ENCODE measurements at regions not wholly inside any gene's neighbourhood (a gene's known extent, or its start where the extent isn't known, plus 50 kb on each side); places are given as distances from the start of the nearest gene placed in this dataset.
A peak's percentile ranks its signal among the peaks of the same experiment; 100 is the strongest.
"Not testable (repeated sequence)": the region's sequence is repeated elsewhere in the genome, so short reads cannot be mapped to it uniquely, and the experiment has no call there.

DNA sequence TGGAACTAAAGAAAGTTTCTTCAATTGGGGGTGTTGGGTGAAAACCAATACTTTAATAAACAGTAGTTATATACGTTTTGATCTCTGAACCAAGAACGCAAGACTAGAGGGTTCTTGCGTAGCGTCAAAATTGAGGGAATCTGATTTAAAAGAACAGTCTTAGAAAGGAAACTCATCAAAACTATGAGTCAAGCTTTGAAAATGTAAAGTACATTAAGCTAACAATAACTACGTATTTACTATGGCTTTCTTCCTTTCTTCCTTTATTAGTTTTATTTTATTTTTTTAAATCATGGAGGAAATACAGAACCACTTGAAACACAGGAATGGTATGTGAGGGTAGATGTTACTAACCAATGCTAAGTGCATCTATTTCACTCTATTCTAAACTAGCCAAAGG, 287.0 kb upstream of the RSPO3 start:
- ATAC-seq (replicated peaks in 6 of 8) = no peak
- no peak overlapping the region for H3K27ac ChIP-seq
- WGBS, 10 experiments = 66 to 100% (median 83%) methylated on average over 1 to 5 of the region's 5 CpGs
- H3K4me1 ChIP-seq (replicated peaks in 1 of 2) = no peaks in the 10 kb centered on the region
- no peak overlapping the region for H3K4me3 ChIP-seq
- in situ Hi-C loops (cut with MboI; ENCODE audit: low pct_unique_long_range_greater_than_20kb in 2 of 9, low sequenced_read_pairs in 9 of 9, unreplicated experiment in 9 of 9) = no loop called here

DNA sequence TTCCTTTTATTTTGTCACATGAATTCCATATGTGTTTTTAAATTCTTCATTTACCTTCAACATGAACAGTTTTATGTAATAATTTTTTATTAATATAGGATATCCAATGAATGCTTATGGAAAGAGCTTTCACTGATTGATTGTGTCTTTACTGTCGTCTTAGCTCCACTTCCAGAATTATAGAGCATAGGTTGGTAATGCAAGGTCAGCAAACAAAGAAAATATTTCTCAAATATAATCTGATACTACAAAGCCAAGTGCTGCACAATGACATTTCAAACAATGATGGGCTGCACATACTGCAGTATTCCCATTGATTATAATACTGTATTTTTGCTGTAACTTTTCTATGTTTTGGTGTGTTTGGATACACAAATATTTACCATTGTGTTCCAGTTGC, 275.7 kb upstream of the RSPO3 start:
- in situ Hi-C loops (cut with MboI; ENCODE audit: low pct_unique_long_range_greater_than_20kb in 2 of 9, low sequenced_read_pairs in 9 of 9, unreplicated experiment in 9 of 9) = no loop called here
- ATAC-seq (replicated peaks in 6 of 8) = no peak
- Histone ChIP-seq H3K4me3 (no peak overlapping the region), H3K4me1 (replicated peaks in 1 of 2) (peaks cover 0 to 2% of the 10 kb centered on the region in 2 donors), H3K27ac (no peak overlapping the region)
- whole genome bisulfite sequencing, 10 experiments = 0 to 100% (median 74%) methylated on average over 1 of the region's 1 CpG; no CpG with 5 or more reads in 2 of the 10 experiments

DNA sequence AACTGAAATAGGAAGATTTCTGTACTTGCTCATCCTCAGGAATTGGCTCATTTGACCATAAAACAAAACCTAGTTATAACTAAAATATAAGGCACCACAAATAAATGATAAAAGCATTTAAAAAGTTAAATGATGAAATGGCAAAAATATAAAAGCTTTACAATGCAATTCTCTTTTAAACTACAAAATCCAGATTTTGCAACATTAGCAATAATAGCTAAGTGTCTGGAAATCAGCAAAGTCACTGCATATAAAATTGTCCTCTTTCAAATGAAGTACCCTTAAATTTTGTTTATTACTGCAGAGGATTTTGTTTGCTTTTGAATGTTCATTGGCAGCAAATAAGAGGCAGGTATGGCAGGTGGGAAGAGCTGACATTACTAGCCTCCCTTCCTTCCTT, 270.4 kb upstream of the RSPO3 start:
- in situ Hi-C loops (cut with MboI; ENCODE audit: low pct_unique_long_range_greater_than_20kb in 2 of 9, low sequenced_read_pairs in 9 of 9, unreplicated experiment in 9 of 9) = no loop called here
- Histone ChIP-seq H3K4me1 (replicated peaks in 1 of 2) (no peaks in the 10 kb centered on the region), H3K4me3 (no peak overlapping the region), H3K27ac (no peak overlapping the region)
- no peak for ATAC-seq (replicated peaks in 6 of 8)

DNA sequence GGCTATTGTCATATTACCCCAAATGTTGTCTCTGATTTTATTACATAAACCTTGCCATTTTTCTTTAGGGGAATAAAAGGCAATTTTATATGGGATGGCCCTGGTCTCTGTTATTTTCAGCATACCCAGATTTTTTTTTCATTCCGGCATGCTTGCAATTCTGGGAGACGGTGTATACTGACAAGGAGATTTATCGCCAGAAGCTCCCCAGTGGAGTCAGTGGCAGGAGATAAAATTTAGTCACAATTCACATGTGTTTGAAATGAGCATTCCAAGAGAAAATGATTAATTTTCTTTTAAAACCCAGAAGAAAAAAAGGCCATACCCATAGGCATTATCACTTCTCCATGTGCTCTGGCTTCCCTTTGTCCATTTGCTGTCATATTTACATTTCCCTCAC, 250.8 kb upstream of the RSPO3 start:
- no peak overlapping the region for H3K27ac ChIP-seq
- H3K4me3 ChIP-seq = no peak overlapping the region
- in situ Hi-C loops (cut with MboI; ENCODE audit: low pct_unique_long_range_greater_than_20kb in 2 of 9, low sequenced_read_pairs in 9 of 9, unreplicated experiment in 9 of 9) = no loop called here
- WGBS, 10 experiments = 62 to 97% (median 75%) methylated on average over 2 to 3 of the region's 3 CpGs
- ATAC-seq (replicated peaks in 6 of 8) = peak in 4 of 8 experiments; percentile 16 to 93 (median 82)
- peaks cover 0 to 6% of the 10 kb centered on the region in 2 donors for H3K4me1 ChIP-seq (replicated peaks in 1 of 2)

DNA sequence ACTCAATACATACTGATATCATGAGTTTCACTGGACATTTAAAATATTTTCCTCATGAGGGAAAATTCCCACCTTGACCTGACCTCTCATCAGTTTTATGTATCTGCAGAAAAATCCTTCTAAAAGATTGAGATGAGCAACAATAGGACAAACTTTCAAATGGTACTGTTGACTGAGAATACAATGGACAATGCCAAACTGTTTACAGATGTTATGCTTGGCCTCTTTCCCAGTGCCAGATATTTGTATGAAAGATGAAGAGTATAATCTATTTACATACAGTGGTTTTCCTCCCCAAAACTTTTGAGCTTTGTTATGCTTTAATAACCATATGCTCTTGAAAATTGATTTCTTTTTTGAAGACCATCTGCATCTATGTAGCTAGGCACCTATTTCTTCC, 245.1 kb upstream of the RSPO3 start:
- in situ Hi-C loops (cut with MboI; ENCODE audit: low pct_unique_long_range_greater_than_20kb in 2 of 9, low sequenced_read_pairs in 9 of 9, unreplicated experiment in 9 of 9) = no loop called here
- no peak overlapping the region for H3K4me3 ChIP-seq
- no peak for ATAC-seq (replicated peaks in 6 of 8)
- H3K27ac ChIP-seq = no peak overlapping the region
- no peaks in the 10 kb centered on the region for H3K4me1 ChIP-seq (replicated peaks in 1 of 2)

DNA sequence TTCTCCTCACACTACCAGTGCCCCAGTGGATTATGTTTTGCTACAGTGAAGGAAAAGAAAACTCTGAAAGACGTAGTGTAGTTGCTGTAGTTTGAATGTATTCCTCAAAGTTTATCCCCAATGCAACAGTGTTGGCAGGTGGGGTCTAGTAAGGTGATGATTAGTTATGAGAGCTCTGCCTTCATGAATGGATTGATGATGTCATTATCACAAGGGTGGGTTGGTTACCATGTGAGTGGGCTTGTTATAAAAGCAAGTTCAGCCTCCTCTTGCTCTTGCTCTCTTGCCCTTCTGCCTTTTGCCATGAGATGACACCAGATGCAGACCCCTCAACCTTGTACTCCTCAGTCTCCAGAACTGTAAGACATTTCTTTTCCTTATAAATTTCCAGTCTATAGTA, 244.7 kb upstream of the RSPO3 start:
- ATAC-seq (replicated peaks in 6 of 8) = no peak
- in situ Hi-C loops (cut with MboI; ENCODE audit: low pct_unique_long_range_greater_than_20kb in 2 of 9, low sequenced_read_pairs in 9 of 9, unreplicated experiment in 9 of 9) = no loop called here
- no peak overlapping the region for H3K4me3 ChIP-seq
- H3K4me1 ChIP-seq (replicated peaks in 1 of 2) = no peaks in the 10 kb centered on the region
- 17 to 100% (median 93%) methylated on average over 1 of the region's 1 CpG; no CpG with 5 or more reads in 4 of the 10 experiments for WGBS, 10 experiments
- H3K27ac ChIP-seq = no peak overlapping the region

DNA sequence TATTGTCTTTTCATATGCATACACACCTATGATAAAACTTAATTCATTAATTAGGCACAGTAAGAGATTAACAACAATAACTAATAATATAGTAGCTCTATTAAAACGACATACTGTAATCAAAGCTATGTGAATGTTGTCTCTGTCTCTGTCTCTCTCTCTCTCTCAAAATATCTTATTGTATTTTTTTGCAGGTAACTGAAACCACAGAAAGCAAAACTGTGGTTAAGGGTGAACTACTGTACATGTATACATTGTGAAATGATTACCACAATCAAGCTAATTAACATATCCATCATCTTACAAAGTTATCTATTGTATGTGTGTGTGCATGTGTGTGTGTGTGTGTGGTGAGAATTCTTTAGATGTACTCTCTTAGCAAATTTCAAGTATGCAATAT, 242.0 kb upstream of the RSPO3 start:
- WGBS, 10 experiments = 13 to 75% (median 44%) methylated on average over 1 of the region's 1 CpG; no CpG with 5 or more reads in 3 of the 10 experiments
- H3K27ac ChIP-seq = no peak overlapping the region
- H3K4me3 ChIP-seq = no peak overlapping the region
- in situ Hi-C loops (cut with MboI; ENCODE audit: low pct_unique_long_range_greater_than_20kb in 2 of 9, low sequenced_read_pairs in 9 of 9, unreplicated experiment in 9 of 9) = no loop called here
- H3K4me1 ChIP-seq (replicated peaks in 1 of 2) = no peaks in the 10 kb centered on the region
- ATAC-seq (replicated peaks in 6 of 8) = no peak

DNA sequence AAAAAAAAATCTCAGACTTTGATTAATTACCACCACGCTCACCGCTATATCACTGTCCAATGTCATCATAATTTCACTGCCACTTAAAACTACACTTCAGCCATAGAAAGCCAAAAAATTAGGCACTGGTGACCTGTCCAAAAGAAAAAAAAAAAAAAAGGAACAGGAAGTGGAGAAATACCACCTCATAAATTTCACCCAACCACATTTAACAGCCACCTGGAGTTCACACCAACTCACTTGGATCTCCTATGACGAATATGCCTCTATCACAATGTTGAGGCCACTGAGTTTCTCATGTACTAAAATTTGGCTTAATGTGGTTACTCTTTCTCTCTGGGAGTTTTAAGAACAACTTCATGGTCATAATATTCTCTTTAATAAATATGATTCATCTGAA, 237.5 kb upstream of the RSPO3 start:
- no peak for ATAC-seq (replicated peaks in 6 of 8)
- Histone ChIP-seq H3K4me3 (no peak overlapping the region), H3K4me1 (replicated peaks in 1 of 2) (no peaks in the 10 kb centered on the region), H3K27ac (no peak overlapping the region)
- in situ Hi-C loops (cut with MboI; ENCODE audit: low pct_unique_long_range_greater_than_20kb in 2 of 9, low sequenced_read_pairs in 9 of 9, unreplicated experiment in 9 of 9) = no loop called here
- WGBS, 10 experiments = 60 to 100% (median 85%) methylated on average over 2 to 3 of the region's 3 CpGs

DNA sequence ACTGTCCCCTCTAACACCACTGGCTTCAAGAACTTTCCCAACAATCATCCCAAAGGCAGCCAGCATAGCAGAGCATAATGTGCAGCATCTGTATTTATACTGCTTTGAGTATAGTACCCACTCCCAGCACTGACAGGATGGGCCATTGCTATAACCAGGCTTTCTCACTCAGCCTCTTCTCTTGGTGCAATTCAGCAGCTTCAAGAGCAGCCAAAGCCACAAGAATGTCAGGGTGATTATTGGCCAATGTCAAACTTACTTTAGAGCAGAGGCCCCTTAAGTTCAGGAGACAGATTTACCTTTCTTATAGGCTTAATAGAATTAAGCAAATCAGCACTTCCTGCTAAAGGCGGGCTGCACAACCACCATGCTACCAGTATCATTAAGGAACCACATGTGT, 232.4 kb upstream of the RSPO3 start:
- no peak for ATAC-seq (replicated peaks in 6 of 8)
- in situ Hi-C loops (cut with MboI; ENCODE audit: low pct_unique_long_range_greater_than_20kb in 2 of 9, low sequenced_read_pairs in 9 of 9, unreplicated experiment in 9 of 9) = no loop called here
- no peak overlapping the region for H3K27ac ChIP-seq
- no peak overlapping the region for H3K4me3 ChIP-seq
- no peaks in the 10 kb centered on the region for H3K4me1 ChIP-seq (replicated peaks in 1 of 2)
- 80 to 100% (median 93%) methylated on average over 1 of the region's 1 CpG; no CpG with 5 or more reads in 3 of the 10 experiments for WGBS, 10 experiments

DNA sequence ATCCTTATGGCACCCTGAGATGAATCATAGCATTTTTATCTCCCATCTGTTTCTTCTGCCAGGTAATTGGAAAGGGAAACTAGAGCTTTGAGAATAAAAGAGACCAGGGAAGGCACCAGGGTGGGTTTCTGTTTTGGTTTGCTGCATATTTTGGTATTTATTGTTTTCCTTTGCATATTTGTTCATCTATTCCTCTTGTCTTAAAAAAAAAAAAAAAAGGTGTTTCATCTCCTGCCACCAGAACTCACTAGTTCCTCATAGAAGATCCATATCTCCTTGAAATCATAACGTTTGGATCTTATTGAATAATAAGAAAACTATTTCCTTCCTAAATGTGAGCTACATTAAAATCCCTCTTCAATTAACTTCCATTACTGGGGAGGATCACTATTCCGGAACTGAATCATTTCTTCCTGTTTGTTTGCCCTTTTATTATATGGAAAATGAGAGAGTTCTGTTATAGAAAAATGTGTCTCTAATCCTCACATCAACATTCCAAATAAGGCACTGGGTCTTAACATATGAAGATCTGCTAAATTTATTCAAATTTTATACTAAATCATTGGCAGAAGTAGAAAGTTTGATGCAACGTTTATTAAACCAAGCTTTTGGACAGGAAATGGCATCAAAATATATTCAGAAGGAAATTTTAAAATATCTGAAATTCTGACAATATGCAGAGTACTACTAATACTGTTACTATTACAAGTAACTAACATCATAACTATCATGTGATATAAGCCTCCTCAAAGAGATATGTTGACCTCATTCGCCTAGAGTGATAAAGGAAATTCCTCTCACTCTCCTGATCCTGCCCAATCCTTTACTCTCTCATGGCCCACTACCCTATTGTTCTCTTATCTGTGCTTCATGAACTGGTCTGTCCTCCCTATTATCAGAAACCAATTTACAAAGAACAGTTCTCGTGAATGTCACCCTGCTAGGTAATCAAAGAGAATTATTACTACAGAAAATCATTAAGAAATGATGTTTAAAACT, 229.4 kb upstream of the RSPO3 start:
- WGBS, 10 experiments = 34 to 83% (median 63%) methylated on average over 2 to 5 of the region's 5 CpGs
- H3K4me3 ChIP-seq = no peak overlapping the region
- in situ Hi-C loops (cut with MboI; ENCODE audit: low pct_unique_long_range_greater_than_20kb in 2 of 9, low sequenced_read_pairs in 9 of 9, unreplicated experiment in 9 of 9) = no loop called here
- no peaks in the 10 kb centered on the region for H3K4me1 ChIP-seq (replicated peaks in 1 of 2)
- ATAC-seq (replicated peaks in 6 of 8) = no peak
- H3K27ac ChIP-seq = no peak overlapping the region

DNA sequence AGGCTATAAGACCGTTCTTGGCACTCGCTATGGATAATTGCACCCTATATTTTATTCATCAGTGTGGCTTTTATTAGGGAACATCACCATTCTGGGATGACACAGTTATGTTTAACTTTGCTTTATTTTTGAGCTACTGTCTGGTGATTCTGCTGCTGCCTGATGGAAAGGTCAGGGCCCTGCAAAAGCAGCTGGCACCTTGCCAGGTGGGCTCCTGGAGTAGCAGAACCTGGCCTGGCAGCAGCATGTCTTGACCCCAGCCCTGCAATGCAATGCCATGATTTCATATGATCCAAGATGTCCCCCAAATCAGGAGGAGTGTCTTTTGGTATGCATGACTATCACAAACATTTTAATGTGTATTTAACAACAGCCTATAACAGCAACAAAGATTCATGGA, 228.4 kb upstream of the RSPO3 start:
- in situ Hi-C loops (cut with MboI; ENCODE audit: low pct_unique_long_range_greater_than_20kb in 2 of 9, low sequenced_read_pairs in 9 of 9, unreplicated experiment in 9 of 9) = no loop called here
- H3K27ac ChIP-seq = no peak overlapping the region
- no peaks in the 10 kb centered on the region for H3K4me1 ChIP-seq (replicated peaks in 1 of 2)
- 42 to 100% (median 100%) methylated on average over 1 to 2 of the region's 2 CpGs; no CpG with 5 or more reads in 1 of the 10 experiments for WGBS, 10 experiments
- no peak overlapping the region for H3K4me3 ChIP-seq
- ATAC-seq (replicated peaks in 6 of 8) = no peak

DNA sequence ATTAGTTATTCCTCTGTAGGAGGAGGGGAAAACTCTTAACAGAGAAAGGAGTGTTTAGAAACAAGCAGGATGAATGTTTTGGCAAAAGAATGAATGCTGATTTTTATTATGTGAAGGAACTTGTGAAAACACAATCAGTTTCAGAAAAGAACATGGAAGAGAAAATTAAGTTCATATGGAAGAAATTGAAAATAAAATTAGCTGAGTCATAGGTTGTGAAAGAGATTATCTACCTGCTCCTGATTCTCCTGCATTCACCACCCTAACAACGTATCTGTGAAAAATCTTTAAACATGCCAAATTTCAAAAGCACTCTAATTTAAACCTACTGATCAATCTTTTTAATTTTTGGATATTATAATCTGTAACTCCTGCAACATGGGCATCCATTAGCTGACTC, 227.3 kb upstream of the RSPO3 start:
- Histone ChIP-seq H3K4me3 (no peak overlapping the region), H3K27ac (no peak overlapping the region), H3K4me1 (replicated peaks in 1 of 2) (no peaks in the 10 kb centered on the region)
- in situ Hi-C loops (cut with MboI; ENCODE audit: low pct_unique_long_range_greater_than_20kb in 2 of 9, low sequenced_read_pairs in 9 of 9, unreplicated experiment in 9 of 9) = no loop called here
- no peak for ATAC-seq (replicated peaks in 6 of 8)
- 0 to 100% (median 77%) methylated on average over 1 of the region's 1 CpG; no CpG with 5 or more reads in 2 of the 10 experiments for WGBS, 10 experiments

DNA sequence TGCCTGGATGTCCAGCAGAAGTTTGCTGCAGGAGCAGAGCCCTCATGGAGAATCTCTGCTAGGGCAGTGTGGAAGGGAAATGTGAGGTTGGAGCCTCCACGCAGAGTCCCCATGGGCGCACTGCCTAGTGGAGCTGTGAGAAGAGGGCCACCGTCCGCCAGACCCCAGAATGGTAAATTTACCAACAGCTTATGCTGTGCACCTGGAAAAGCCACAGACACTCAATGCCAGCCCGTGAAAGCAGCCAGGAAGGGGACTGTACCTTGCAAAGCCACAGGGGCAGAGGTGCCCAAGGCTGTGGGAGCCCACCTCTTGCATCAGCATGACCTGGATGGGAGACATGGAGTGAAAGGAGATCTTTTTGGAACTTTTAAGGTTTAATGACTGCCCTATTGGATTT, 225.6 kb upstream of the RSPO3 start:
- ATAC-seq (replicated peaks in 6 of 8); in situ Hi-C loops (cut with MboI; ENCODE audit: low pct_unique_long_range_greater_than_20kb in 2 of 9, low sequenced_read_pairs in 9 of 9, unreplicated experiment in 9 of 9); H3K4me1 ChIP-seq (replicated peaks in 1 of 2); H3K4me3 ChIP-seq; H3K27ac ChIP-seq: not testable (repeated sequence)
- WGBS, 10 experiments = 50 to 100% (median 92%) methylated on average over 1 to 5 of the region's 5 CpGs; no CpG with 5 or more reads in 5 of the 10 experiments

DNA sequence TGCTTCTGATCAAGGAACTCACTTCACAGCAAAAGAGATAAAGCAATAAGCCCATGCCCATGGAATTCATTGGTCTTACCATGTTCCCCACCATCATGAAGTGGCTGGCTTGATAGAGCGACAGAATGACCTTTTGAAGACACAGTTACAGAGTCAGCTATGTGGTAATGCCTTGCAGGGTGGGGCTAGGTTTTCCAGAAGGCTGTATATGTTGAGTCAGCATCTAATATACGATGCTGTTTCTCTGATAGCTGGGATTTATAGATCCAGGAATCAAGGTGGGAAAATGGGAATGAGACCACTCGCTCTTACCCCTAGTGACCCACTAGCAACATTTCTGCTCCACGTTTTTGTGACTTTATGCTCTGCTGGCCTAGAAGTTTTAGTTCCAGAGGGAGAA, 220.7 kb upstream of the RSPO3 start:
- no peaks in the 10 kb centered on the region for H3K4me1 ChIP-seq (replicated peaks in 1 of 2)
- WGBS, 10 experiments = 38 to 82% (median 60%) methylated on average over 2 to 4 of the region's 4 CpGs; no CpG with 5 or more reads in 2 of the 10 experiments
- no peak overlapping the region for H3K27ac ChIP-seq
- in situ Hi-C loops (cut with MboI; ENCODE audit: low pct_unique_long_range_greater_than_20kb in 2 of 9, low sequenced_read_pairs in 9 of 9, unreplicated experiment in 9 of 9) = no loop called here
- ATAC-seq (replicated peaks in 6 of 8) = peak in 2 of 8 experiments; percentile 54 to 59
- H3K4me3 ChIP-seq = no peak overlapping the region
